ENCODE measurements at regions not wholly inside any gene's neighbourhood (a gene's known extent, or its start where the extent isn't known, plus 50 kb on each side); places are given as distances from the start of the nearest gene placed in this dataset.

- TF ChIP-seq OSR1 (CRISPR knock-in tag; IDR thresholded peaks at IDR 0.05), result no peak
- TF ChIP-seq CSRNP3 (CRISPR knock-in tag; IDR thresholded peaks at IDR 0.05), result no peak
- TF ChIP-seq RARB (CRISPR knock-in tag; IDR thresholded peaks at IDR 0.05), result no peak
- TF ChIP-seq PATZ1 (CRISPR knock-in tag; IDR thresholded peaks at IDR 0.05; ENCODE audit: borderline replicate concordance), result no peak
- no peak for TF ChIP-seq TOX (CRISPR knock-in tag; IDR thresholded peaks at IDR 0.05; ENCODE audit: borderline replicate concordance)
- no peak for TF ChIP-seq ARNTL (CRISPR knock-in tag; IDR thresholded peaks at IDR 0.05; ENCODE audit: borderline replicate concordance, low read depth)
Measured at GRCh38 chr11:116683982-116684381, 88.8 kb downstream of the BUD13 start.
